ENCODE measurements at regions not wholly inside any gene's neighbourhood (a gene's known extent, or its start where the extent isn't known, plus 50 kb on each side); places are given as distances from the start of the nearest gene placed in this dataset.

- TF ChIP-seq GATA2 (IDR thresholded peaks at IDR 0.05; ENCODE audit: low read depth, low read length) = no peak
- TF ChIP-seq GATA3 (IDR thresholded peaks at IDR 0.05; ENCODE audit: low read depth, low read length) = no peak
These were observed 120.9 kb upstream of the STK32A start for GRCh38 chr5:147113967-147114366.

Measured in SH-SY5Y (cell line).